A673 (cell line): ENCODE measurements at regions not wholly inside any gene's neighbourhood (a gene's known extent, or its start where the extent isn't known, plus 50 kb on each side); places are given as distances from the start of the nearest gene placed in this dataset.

Source experiments
- CTCF ChIP-seq: fragments of 300-800, 200-600 bp; sonication (generic); conservative IDR thresholded peaks from 2 replicates; pipeline ENCODE4 v1.5.1; 2017; ENCODE audit warnings: low read depth, mild to moderate bottlenecking, antibody characterized with exemption, low read length, moderate library complexity, mixed read lengths
- EZH2 ChIP-seq: fragments of 200-600 bp; sonication (generic); IDR thresholded peaks from 2 replicates; pipeline ENCODE4 v1.6.1; 2017; ENCODE audit warnings: borderline replicate concordance, low read depth, mild to moderate bottlenecking, mixed read lengths, antibody characterized with exemption, low read length; ENCODE audit not compliant: poor library complexity, severe bottlenecking

- TF ChIP-seq EZH2 (no peak), CTCF (no peak)
These were observed 529.4 kb downstream of the RBFOX1 start for GRCh38 chr16:7861891-7862582.
